ENCODE measurements at regions not wholly inside any gene's neighbourhood (a gene's known extent, or its start where the extent isn't known, plus 50 kb on each side); places are given as distances from the start of the nearest gene placed in this dataset.

DNA sequence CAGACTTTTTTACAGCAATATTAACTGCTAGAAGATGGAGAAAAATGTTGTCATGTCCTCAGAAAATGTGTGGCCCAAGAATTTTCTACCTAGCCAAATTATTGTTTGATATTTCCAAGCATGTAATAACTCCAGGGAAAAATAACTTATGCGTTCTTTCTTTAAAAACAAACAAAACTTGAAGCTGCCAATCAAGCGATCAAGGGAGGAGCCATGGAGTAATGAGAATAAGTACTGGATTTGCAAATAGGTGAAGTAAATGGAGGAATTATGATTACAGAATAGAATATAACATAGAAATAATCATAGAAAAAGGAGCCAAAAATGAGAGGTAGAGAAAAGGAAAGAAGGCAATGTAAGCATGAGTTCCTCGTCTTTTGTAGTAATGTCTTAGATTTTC lies 225.3 kb downstream of the DLEU7 start:
- TF ChIP-seq POLR2AphosphoS5 (IDR thresholded peaks at IDR 0.05): no peak
- TF ChIP-seq, protein P1, sequence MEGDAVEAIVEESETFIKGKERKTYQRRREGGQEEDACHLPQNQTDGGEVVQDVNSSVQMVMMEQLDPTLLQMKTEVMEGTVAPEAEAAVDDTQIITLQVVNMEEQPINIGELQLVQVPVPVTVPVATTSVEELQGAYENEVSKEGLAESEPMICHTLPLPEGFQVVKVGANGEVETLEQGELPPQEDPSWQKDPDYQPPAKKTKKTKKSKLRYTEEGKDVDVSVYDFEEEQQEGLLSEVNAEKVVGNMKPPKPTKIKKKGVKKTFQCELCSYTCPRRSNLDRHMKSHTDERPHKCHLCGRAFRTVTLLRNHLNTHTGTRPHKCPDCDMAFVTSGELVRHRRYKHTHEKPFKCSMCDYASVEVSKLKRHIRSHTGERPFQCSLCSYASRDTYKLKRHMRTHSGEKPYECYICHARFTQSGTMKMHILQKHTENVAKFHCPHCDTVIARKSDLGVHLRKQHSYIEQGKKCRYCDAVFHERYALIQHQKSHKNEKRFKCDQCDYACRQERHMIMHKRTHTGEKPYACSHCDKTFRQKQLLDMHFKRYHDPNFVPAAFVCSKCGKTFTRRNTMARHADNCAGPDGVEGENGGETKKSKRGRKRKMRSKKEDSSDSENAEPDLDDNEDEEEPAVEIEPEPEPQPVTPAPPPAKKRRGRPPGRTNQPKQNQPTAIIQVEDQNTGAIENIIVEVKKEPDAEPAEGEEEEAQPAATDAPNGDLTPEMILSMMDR (IDR thresholded peaks at IDR 0.05): no peak

All from prostate gland (tissue), 2 donors.